Type B pancreatic cell (in vitro differentiated cells): ENCODE measurements at regions not wholly inside any gene's neighbourhood (a gene's known extent, or its start where the extent isn't known, plus 50 kb on each side); places are given as distances from the start of the nearest gene placed in this dataset.

Experiments used
- DNase-seq: peaks from one replicate; pipeline ENCODE4 v3.0.0; 2021; ENCODE audit warnings: mixed read lengths; ENCODE audit not compliant: unreplicated experiment; ENCODE audit errors: extremely low spot score
- H3K27ac Mint-ChIP-seq: 2 replicates; pipeline ENCODE4 v1.8.0; 2021; ENCODE audit warnings: mild to moderate bottlenecking, mixed read lengths
- H3K27me3 Mint-ChIP-seq: 2 replicates; pipeline ENCODE4 v1.8.0; 2021; ENCODE audit warnings: mixed read lengths
- H3K36me3 Mint-ChIP-seq: 2 replicates; pipeline ENCODE4 v1.8.0; 2021; ENCODE audit warnings: mixed read lengths
- H3K4me1 Mint-ChIP-seq: one replicate; pipeline ENCODE4 v1.8.0; 2021; ENCODE audit warnings: mixed read lengths; ENCODE audit not compliant: unreplicated experiment
- H3K4me3 Mint-ChIP-seq: 2 replicates; pipeline ENCODE4 v1.8.0; 2021; ENCODE audit warnings: mild to moderate bottlenecking, mixed read lengths
- H3K9me3 Mint-ChIP-seq: 2 replicates; pipeline ENCODE4 v1.8.0; 2021; ENCODE audit warnings: mixed read lengths
- TF ChIP-seq, protein P1 (sequence below): fragments of 200-600 bp; sonication (generic); conservative IDR thresholded peaks from 2 replicates; pipeline ENCODE4 v1.5.0; 2021; ENCODE audit warnings: antibody characterized with exemption, mild to moderate bottlenecking

DNA sequence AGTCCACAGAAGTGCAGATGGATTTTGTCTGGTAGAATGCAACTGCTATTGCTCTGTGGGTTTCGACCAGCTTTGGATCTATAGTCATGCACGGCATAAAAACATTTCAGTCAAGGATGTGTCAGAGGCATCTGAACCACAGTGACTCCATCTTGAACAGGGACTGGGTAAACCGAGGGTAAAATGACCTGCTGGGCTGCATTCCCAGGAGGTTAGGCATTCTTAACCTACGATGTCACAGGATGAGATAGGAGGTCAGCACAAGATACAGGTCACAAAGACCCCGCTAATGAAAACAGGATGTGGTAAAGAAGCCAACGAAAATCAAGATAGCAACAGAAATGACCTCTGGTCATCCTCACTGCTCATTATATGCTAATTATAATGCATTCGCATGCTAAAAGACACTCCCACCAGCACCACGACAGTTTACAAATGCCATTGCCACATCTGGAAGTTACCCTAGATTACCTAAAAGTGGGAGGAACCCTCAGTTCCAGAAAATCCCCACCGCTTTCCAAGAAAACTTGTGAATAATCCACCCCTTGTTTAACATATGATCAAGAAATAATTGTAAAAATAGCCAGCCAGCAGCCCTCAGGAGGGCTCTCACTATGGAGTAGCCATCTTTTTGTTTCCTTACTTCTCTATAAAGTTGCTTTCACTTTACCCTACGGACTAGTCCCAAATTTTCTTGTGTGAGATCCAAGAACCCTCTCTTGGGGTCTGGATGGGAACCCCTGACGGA lies 50.7 kb upstream of the CPXM2 start:
- no peak for DNase-seq
- Mint-ChIP-seq H3K36me3 (no peaks in the 10 kb centered on the region), H3K27ac (no peak overlapping the region), H3K27me3 (peaks cover 7% of the 10 kb centered on the region), H3K4me1 (peaks cover 12% of the 10 kb centered on the region), H3K4me3 (no peak overlapping the region), H3K9me3 (peaks cover 4% of the 10 kb centered on the region)
- TF ChIP-seq, protein P1, sequence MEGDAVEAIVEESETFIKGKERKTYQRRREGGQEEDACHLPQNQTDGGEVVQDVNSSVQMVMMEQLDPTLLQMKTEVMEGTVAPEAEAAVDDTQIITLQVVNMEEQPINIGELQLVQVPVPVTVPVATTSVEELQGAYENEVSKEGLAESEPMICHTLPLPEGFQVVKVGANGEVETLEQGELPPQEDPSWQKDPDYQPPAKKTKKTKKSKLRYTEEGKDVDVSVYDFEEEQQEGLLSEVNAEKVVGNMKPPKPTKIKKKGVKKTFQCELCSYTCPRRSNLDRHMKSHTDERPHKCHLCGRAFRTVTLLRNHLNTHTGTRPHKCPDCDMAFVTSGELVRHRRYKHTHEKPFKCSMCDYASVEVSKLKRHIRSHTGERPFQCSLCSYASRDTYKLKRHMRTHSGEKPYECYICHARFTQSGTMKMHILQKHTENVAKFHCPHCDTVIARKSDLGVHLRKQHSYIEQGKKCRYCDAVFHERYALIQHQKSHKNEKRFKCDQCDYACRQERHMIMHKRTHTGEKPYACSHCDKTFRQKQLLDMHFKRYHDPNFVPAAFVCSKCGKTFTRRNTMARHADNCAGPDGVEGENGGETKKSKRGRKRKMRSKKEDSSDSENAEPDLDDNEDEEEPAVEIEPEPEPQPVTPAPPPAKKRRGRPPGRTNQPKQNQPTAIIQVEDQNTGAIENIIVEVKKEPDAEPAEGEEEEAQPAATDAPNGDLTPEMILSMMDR = no peak
